ENCODE measurements at regions not wholly inside any gene's neighbourhood (a gene's known extent, or its start where the extent isn't known, plus 50 kb on each side); places are given as distances from the start of the nearest gene placed in this dataset.
"Not testable (repeated sequence)": the region's sequence is repeated elsewhere in the genome, so short reads cannot be mapped to it uniquely, and the experiment has no call there.

- H3K9me3 ChIP-seq (ENCODE audit: control insufficient read depth in 1 of 2, low read length in 2 of 2); H3K9ac ChIP-seq (ENCODE audit: low read depth in 1 of 2, low read length in 2 of 2); H3K4me1 ChIP-seq (ENCODE audit: control insufficient read depth in 1 of 2, insufficient read depth in 2 of 2, low read length in 2 of 2); H3K36me3 ChIP-seq (ENCODE audit: control insufficient read depth in 1 of 2, insufficient read depth in 2 of 2, low read length in 2 of 2); H3K27me3 ChIP-seq (ENCODE audit: control insufficient read depth in 1 of 2, insufficient read depth in 2 of 2, low read length in 2 of 2); H3K4me3 ChIP-seq (ENCODE audit: low read depth in 1 of 2, low read length in 2 of 2); H3K27ac ChIP-seq (ENCODE audit: low read depth, low read length): not testable (repeated sequence)
Observed at GRCh38 chr16:29309601-29310000, 96.9 kb downstream of the NPIPB11 start.

- Histone ChIP-seq H3K9me3 (ENCODE audit: control insufficient read depth in 1 of 2, low read length in 2 of 2) (no peaks in the 10 kb centered on the region), H3K27ac (ENCODE audit: low read depth, low read length) (no peak overlapping the region), H3K27me3 (ENCODE audit: control insufficient read depth in 1 of 2, insufficient read depth in 2 of 2, low read length in 2 of 2) (no peaks in the 10 kb centered on the region), H3K36me3 (ENCODE audit: control insufficient read depth in 1 of 2, insufficient read depth in 2 of 2, low read length in 2 of 2) (no peaks in the 10 kb centered on the region), H3K9ac (ENCODE audit: low read depth in 1 of 2, low read length in 2 of 2) (no peak overlapping the region), H3K4me3 (ENCODE audit: low read depth in 1 of 2, low read length in 2 of 2) (no peak overlapping the region), H3K4me1 (ENCODE audit: control insufficient read depth in 1 of 2, insufficient read depth in 2 of 2, low read length in 2 of 2) (no peaks in the 10 kb centered on the region)
Observed at GRCh38 chr16:29308644-29309546, 97.6 kb downstream of the NPIPB11 start.

- Histone ChIP-seq H3K27ac (ENCODE audit: low read depth, low read length) (no peak overlapping the region), H3K4me1 (ENCODE audit: control insufficient read depth in 1 of 2, insufficient read depth in 2 of 2, low read length in 2 of 2) (no peaks in the 10 kb centered on the region), H3K36me3 (ENCODE audit: control insufficient read depth in 1 of 2, insufficient read depth in 2 of 2, low read length in 2 of 2) (peaks cover 0 to 9% of the 10 kb centered on the region in 2 donors), H3K9ac (ENCODE audit: low read depth in 1 of 2, low read length in 2 of 2) (no peak overlapping the region), H3K9me3 (ENCODE audit: control insufficient read depth in 1 of 2, low read length in 2 of 2) (no peaks in the 10 kb centered on the region), H3K27me3 (ENCODE audit: control insufficient read depth in 1 of 2, insufficient read depth in 2 of 2, low read length in 2 of 2) (no peaks in the 10 kb centered on the region), H3K4me3 (ENCODE audit: low read depth in 1 of 2, low read length in 2 of 2) (no peak overlapping the region)
Observed at GRCh38 chr16:29307598-29308507, 98.7 kb downstream of the NPIPB11 start.

GRCh38 chr16:29306943-29307597 is 99.4 kb downstream of the NPIPB11 start:
- no peaks in the 10 kb centered on the region for H3K27me3 ChIP-seq (ENCODE audit: control insufficient read depth in 1 of 2, insufficient read depth in 2 of 2, low read length in 2 of 2)
- no peaks in the 10 kb centered on the region for H3K4me1 ChIP-seq (ENCODE audit: control insufficient read depth in 1 of 2, insufficient read depth in 2 of 2, low read length in 2 of 2)
- peaks cover 0 to 15% of the 10 kb centered on the region in 2 donors for H3K36me3 ChIP-seq (ENCODE audit: control insufficient read depth in 1 of 2, insufficient read depth in 2 of 2, low read length in 2 of 2)
- H3K9ac ChIP-seq (ENCODE audit: low read depth in 1 of 2, low read length in 2 of 2) = no peak overlapping the region
- H3K4me3 ChIP-seq (ENCODE audit: low read depth in 1 of 2, low read length in 2 of 2) = no peak overlapping the region
- no peaks in the 10 kb centered on the region for H3K9me3 ChIP-seq (ENCODE audit: control insufficient read depth in 1 of 2, low read length in 2 of 2)
- no peak overlapping the region for H3K27ac ChIP-seq (ENCODE audit: low read depth, low read length)

- peaks cover 0 to 15% of the 10 kb centered on the region in 2 donors for H3K36me3 ChIP-seq (ENCODE audit: control insufficient read depth in 1 of 2, insufficient read depth in 2 of 2, low read length in 2 of 2)
- no peak overlapping the region for H3K9ac ChIP-seq (ENCODE audit: low read depth in 1 of 2, low read length in 2 of 2)
- H3K9me3 ChIP-seq (ENCODE audit: control insufficient read depth in 1 of 2, low read length in 2 of 2) = no peaks in the 10 kb centered on the region
Observed at GRCh38 chr16:29306201-29306600, 100.3 kb downstream of the NPIPB11 start.

GRCh38 chr16:29305018-29305417 is 101.5 kb downstream of the NPIPB11 start:
- H3K27ac ChIP-seq (ENCODE audit: low read depth, low read length); H3K4me3 ChIP-seq (ENCODE audit: low read depth in 1 of 2, low read length in 2 of 2); H3K9me3 ChIP-seq (ENCODE audit: control insufficient read depth in 1 of 2, low read length in 2 of 2); H3K9ac ChIP-seq (ENCODE audit: low read depth in 1 of 2, low read length in 2 of 2); H3K27me3 ChIP-seq (ENCODE audit: control insufficient read depth in 1 of 2, insufficient read depth in 2 of 2, low read length in 2 of 2); H3K4me1 ChIP-seq (ENCODE audit: control insufficient read depth in 1 of 2, insufficient read depth in 2 of 2, low read length in 2 of 2): not testable (repeated sequence)
- H3K36me3 ChIP-seq (ENCODE audit: control insufficient read depth in 1 of 2, insufficient read depth in 2 of 2, low read length in 2 of 2) = peaks cover 0 to 15% of the 10 kb centered on the region in 2 donors

More at GRCh38 chr16:29306201-29306600, 100.3 kb downstream of the NPIPB11 start:
- H3K27me3 ChIP-seq (ENCODE audit: control insufficient read depth in 1 of 2, insufficient read depth in 2 of 2, low read length in 2 of 2) = no peaks in the 10 kb centered on the region
- no peak overlapping the region for H3K27ac ChIP-seq (ENCODE audit: low read depth, low read length)
- H3K4me1 ChIP-seq (ENCODE audit: control insufficient read depth in 1 of 2, insufficient read depth in 2 of 2, low read length in 2 of 2) = no peaks in the 10 kb centered on the region
- no peak overlapping the region for H3K4me3 ChIP-seq (ENCODE audit: low read depth in 1 of 2, low read length in 2 of 2)

GRCh38 chr16:29304251-29304650 is 102.3 kb downstream of the NPIPB11 start:
- H3K36me3 ChIP-seq (ENCODE audit: control insufficient read depth in 1 of 2, insufficient read depth in 2 of 2, low read length in 2 of 2) = peaks cover 0 to 15% of the 10 kb centered on the region in 2 donors
- no peaks in the 10 kb centered on the region for H3K9me3 ChIP-seq (ENCODE audit: control insufficient read depth in 1 of 2, low read length in 2 of 2)
- no peak overlapping the region for H3K9ac ChIP-seq (ENCODE audit: low read depth in 1 of 2, low read length in 2 of 2)
- H3K4me1 ChIP-seq (ENCODE audit: control insufficient read depth in 1 of 2, insufficient read depth in 2 of 2, low read length in 2 of 2) = no peaks in the 10 kb centered on the region
- H3K27me3 ChIP-seq (ENCODE audit: control insufficient read depth in 1 of 2, insufficient read depth in 2 of 2, low read length in 2 of 2) = no peaks in the 10 kb centered on the region
- H3K4me3 ChIP-seq (ENCODE audit: low read depth in 1 of 2, low read length in 2 of 2) = no peak overlapping the region
- H3K27ac ChIP-seq (ENCODE audit: low read depth, low read length) = no peak overlapping the region

- H3K27me3 ChIP-seq (ENCODE audit: control insufficient read depth in 1 of 2, insufficient read depth in 2 of 2, low read length in 2 of 2) = no peaks in the 10 kb centered on the region
- H3K9ac ChIP-seq (ENCODE audit: low read depth in 1 of 2, low read length in 2 of 2) = no peak overlapping the region
- no peaks in the 10 kb centered on the region for H3K9me3 ChIP-seq (ENCODE audit: control insufficient read depth in 1 of 2, low read length in 2 of 2)
- H3K4me3 ChIP-seq (ENCODE audit: low read depth in 1 of 2, low read length in 2 of 2) = no peak overlapping the region
- H3K27ac ChIP-seq (ENCODE audit: low read depth, low read length) = no peak overlapping the region
- peaks cover 0 to 15% of the 10 kb centered on the region in 2 donors for H3K36me3 ChIP-seq (ENCODE audit: control insufficient read depth in 1 of 2, insufficient read depth in 2 of 2, low read length in 2 of 2)
- H3K4me1 ChIP-seq (ENCODE audit: control insufficient read depth in 1 of 2, insufficient read depth in 2 of 2, low read length in 2 of 2) = no peaks in the 10 kb centered on the region
Observed at GRCh38 chr16:29303520-29303919, 103.0 kb downstream of the NPIPB11 start.

- Histone ChIP-seq H3K9ac (ENCODE audit: low read depth in 1 of 2, low read length in 2 of 2) (no peak overlapping the region), H3K4me3 (ENCODE audit: low read depth in 1 of 2, low read length in 2 of 2) (no peak overlapping the region), H3K27ac (ENCODE audit: low read depth, low read length) (no peak overlapping the region), H3K36me3 (ENCODE audit: control insufficient read depth in 1 of 2, insufficient read depth in 2 of 2, low read length in 2 of 2) (peaks cover 0 to 15% of the 10 kb centered on the region in 2 donors), H3K4me1 (ENCODE audit: control insufficient read depth in 1 of 2, insufficient read depth in 2 of 2, low read length in 2 of 2) (no peaks in the 10 kb centered on the region), H3K9me3 (ENCODE audit: control insufficient read depth in 1 of 2, low read length in 2 of 2) (no peaks in the 10 kb centered on the region), H3K27me3 (ENCODE audit: control insufficient read depth in 1 of 2, insufficient read depth in 2 of 2, low read length in 2 of 2) (no peaks in the 10 kb centered on the region)
Observed at GRCh38 chr16:29302976-29303375, 103.5 kb downstream of the NPIPB11 start.

Measured in duodenal mucosa (tissue), 2 donors.